ENCODE measurements at regions not wholly inside any gene's neighbourhood (a gene's known extent, or its start where the extent isn't known, plus 50 kb on each side); places are given as distances from the start of the nearest gene placed in this dataset.

DNA sequence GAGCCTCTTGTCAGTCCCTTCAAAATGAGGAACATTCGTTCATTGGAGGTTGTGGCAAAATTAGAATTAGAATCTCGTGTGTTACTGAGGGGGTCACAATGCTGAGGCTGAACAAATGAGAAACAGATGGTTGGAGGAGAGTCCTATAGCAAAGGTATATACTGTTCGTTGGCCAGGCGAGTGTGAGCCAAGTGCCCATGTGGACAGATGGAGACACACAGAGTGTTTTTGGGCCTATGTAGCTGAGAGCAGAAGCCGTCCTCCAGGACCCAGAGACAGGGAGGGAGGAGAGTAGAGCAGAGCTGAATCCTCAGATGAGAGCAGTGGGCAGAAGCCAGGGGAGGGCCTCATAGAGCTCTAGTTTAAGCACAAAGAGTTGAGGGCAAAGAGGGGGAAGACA, 98.9 kb downstream of the NR1D2 start:
- TF ChIP-seq, protein P1, sequence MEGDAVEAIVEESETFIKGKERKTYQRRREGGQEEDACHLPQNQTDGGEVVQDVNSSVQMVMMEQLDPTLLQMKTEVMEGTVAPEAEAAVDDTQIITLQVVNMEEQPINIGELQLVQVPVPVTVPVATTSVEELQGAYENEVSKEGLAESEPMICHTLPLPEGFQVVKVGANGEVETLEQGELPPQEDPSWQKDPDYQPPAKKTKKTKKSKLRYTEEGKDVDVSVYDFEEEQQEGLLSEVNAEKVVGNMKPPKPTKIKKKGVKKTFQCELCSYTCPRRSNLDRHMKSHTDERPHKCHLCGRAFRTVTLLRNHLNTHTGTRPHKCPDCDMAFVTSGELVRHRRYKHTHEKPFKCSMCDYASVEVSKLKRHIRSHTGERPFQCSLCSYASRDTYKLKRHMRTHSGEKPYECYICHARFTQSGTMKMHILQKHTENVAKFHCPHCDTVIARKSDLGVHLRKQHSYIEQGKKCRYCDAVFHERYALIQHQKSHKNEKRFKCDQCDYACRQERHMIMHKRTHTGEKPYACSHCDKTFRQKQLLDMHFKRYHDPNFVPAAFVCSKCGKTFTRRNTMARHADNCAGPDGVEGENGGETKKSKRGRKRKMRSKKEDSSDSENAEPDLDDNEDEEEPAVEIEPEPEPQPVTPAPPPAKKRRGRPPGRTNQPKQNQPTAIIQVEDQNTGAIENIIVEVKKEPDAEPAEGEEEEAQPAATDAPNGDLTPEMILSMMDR (IDR thresholded peaks at IDR 0.05) = no peak
- no peak for TF ChIP-seq POLR2AphosphoS5 (IDR thresholded peaks at IDR 0.05)
